OCI-LY7 (cell line): ENCODE measurements at regions not wholly inside any gene's neighbourhood (a gene's known extent, or its start where the extent isn't known, plus 50 kb on each side); places are given as distances from the start of the nearest gene placed in this dataset.

Experiments used
- CTCF ChIP-seq: fragments of 200-600 bp; sonication (generic); conservative IDR thresholded peaks from 2 replicates; pipeline ENCODE4 v1.5.1; 2014; ENCODE audit warnings: mild to moderate bottlenecking, antibody characterized with exemption, low read length, moderate library complexity, mixed read lengths
- EZH2phosphoT487 ChIP-seq: fragments of 200-600 bp; sonication (generic); IDR thresholded peaks from 2 replicates; pipeline ENCODE4 v1.6.1; 2018; ENCODE audit warnings: low read depth, borderline replicate concordance, mild to moderate bottlenecking, mixed run types, antibody characterized with exemption, low read length, moderate library complexity, mixed read lengths

GRCh38 chr20:53849471-53850059 is 220.8 kb downstream of the BCAS1 start:
- TF ChIP-seq CTCF, result no peak
- TF ChIP-seq EZH2phosphoT487, result no peak
